ENCODE measurements at regions not wholly inside any gene's neighbourhood (a gene's known extent, or its start where the extent isn't known, plus 50 kb on each side); places are given as distances from the start of the nearest gene placed in this dataset.
A peak's percentile ranks its signal among the peaks of the same experiment; 100 is the strongest.

GRCh38 chr4:14260591-14260990, 633.1 kb upstream of the BOD1L1 start (continued):
- TF ChIP-seq CREB1 (CRISPR knock-in tag; IDR thresholded peaks at IDR 0.05; ENCODE audit: low read depth): no peak

- ATAC-seq: no peak
- Histone ChIP-seq H3K4me1 (ENCODE audit: insufficient read depth) (no peaks in the 10 kb centered on the region), H3K9me2 (ENCODE audit: insufficient read depth) (peaks cover 17% of the 10 kb centered on the region; the same call in 1 of the 2 replicates), H3K27ac (ENCODE audit: low read depth) (no peak overlapping the region), H2AFZ (no peak overlapping the region), H4K20me1 (replicated peaks; ENCODE audit: insufficient read depth) (no peaks in the 10 kb centered on the region), H3K4me2 (no peak overlapping the region), H3K4me3 (no peak overlapping the region), H3K27me3 (ENCODE audit: insufficient read depth) (no peaks in the 10 kb centered on the region), H3F3A (replicated peaks; ENCODE audit: low read depth) (no peaks in the 10 kb centered on the region), H3K36me3 (ENCODE audit: insufficient read depth) (no peaks in the 10 kb centered on the region), H3K79me2 (replicated peaks; ENCODE audit: insufficient read depth) (no peaks in the 10 kb centered on the region)
- H3K4me1 Mint-ChIP-seq: peaks cover 4% of the 10 kb centered on the region
- no peak overlapping the region for H3K4me3 Mint-ChIP-seq
- H3K36me3 Mint-ChIP-seq (ENCODE audit: low read depth): no peaks in the 10 kb centered on the region
- H3K9me3 Mint-ChIP-seq: no peaks in the 10 kb centered on the region
- TF ChIP-seq EZH2phosphoT487 (IDR thresholded peaks at IDR 0.05; ENCODE audit: unreplicated experiment) (no peak), ETS1 (IDR thresholded peaks at IDR 0.05) (no peak), JUNB (IDR thresholded peaks at IDR 0.05; ENCODE audit: unreplicated experiment) (no peak), CTCF (conservative IDR thresholded peaks at IDR 0.05; ENCODE audit: low read depth in 2 of 2) (no peak)
- H3K27me3 Mint-ChIP-seq (ENCODE audit: insufficient read depth, low read depth, poor library complexity): no peaks in the 10 kb centered on the region
- no peak for DNase-seq (ENCODE audit: low spot score)
- H3K27ac Mint-ChIP-seq: no peak overlapping the region
Observed at GRCh38 chr4:14262221-14262620, 634.7 kb upstream of the BOD1L1 start.

- no peaks in the 10 kb centered on the region for H3K36me3 Mint-ChIP-seq (ENCODE audit: low read depth)
- Histone ChIP-seq H3K9me2 (ENCODE audit: insufficient read depth) (peaks cover 17% of the 10 kb centered on the region; the same call in 1 of the 2 replicates), H3K36me3 (ENCODE audit: insufficient read depth) (no peaks in the 10 kb centered on the region), H2AFZ (no peak overlapping the region), H3K27ac (ENCODE audit: low read depth) (no peak overlapping the region), H3K27me3 (ENCODE audit: insufficient read depth) (no peaks in the 10 kb centered on the region), H4K20me1 (replicated peaks; ENCODE audit: insufficient read depth) (no peaks in the 10 kb centered on the region), H3K4me3 (no peak overlapping the region), H3K4me2 (no peak overlapping the region), H3F3A (replicated peaks; ENCODE audit: low read depth) (no peaks in the 10 kb centered on the region), H3K4me1 (ENCODE audit: insufficient read depth) (no peaks in the 10 kb centered on the region), H3K79me2 (replicated peaks; ENCODE audit: insufficient read depth) (no peaks in the 10 kb centered on the region)
- H3K9me3 Mint-ChIP-seq: no peaks in the 10 kb centered on the region
- ATAC-seq: peak; percentile 42
- DNase-seq (ENCODE audit: low spot score): peak; percentile 49
- no peak overlapping the region for H3K27ac Mint-ChIP-seq
- no peak overlapping the region for H3K4me3 Mint-ChIP-seq
- H3K27me3 Mint-ChIP-seq (ENCODE audit: insufficient read depth, low read depth, poor library complexity): no peaks in the 10 kb centered on the region
- peak; percentile 23 to 51; a peak in 3 of 4 replicates for TF ChIP-seq CTCF (conservative IDR thresholded peaks at IDR 0.05; ENCODE audit: low read depth in 2 of 2)
- no peak for TF ChIP-seq ZNF114 (CRISPR knock-in tag; IDR thresholded peaks at IDR 0.05)
- no peak for TF ChIP-seq ETS1 (IDR thresholded peaks at IDR 0.05)
- TF ChIP-seq NANOG (IDR thresholded peaks at IDR 0.05; ENCODE audit: borderline replicate concordance): no peak
- no peak for TF ChIP-seq JUNB (IDR thresholded peaks at IDR 0.05; ENCODE audit: unreplicated experiment)
- H3K4me1 Mint-ChIP-seq: peaks cover under 1% of the 10 kb centered on the region; the same call in 2 of the 3 replicates
Observed at GRCh38 chr4:14264437-14264836, 636.9 kb upstream of the BOD1L1 start.

All from GM23338 (cell line).